CD4-positive, alpha-beta T cell treated with Interferon alpha-2 for 1 hour (primary cell): ENCODE measurements at regions not wholly inside any gene's neighbourhood (a gene's known extent, or its start where the extent isn't known, plus 50 kb on each side); places are given as distances from the start of the nearest gene placed in this dataset.

Experiments used
- DNase-seq, 2 donors: peaks; one replicate each; pipeline ENCODE4 v3.0.0-alpha.2; 2020 to 2022

DNA sequence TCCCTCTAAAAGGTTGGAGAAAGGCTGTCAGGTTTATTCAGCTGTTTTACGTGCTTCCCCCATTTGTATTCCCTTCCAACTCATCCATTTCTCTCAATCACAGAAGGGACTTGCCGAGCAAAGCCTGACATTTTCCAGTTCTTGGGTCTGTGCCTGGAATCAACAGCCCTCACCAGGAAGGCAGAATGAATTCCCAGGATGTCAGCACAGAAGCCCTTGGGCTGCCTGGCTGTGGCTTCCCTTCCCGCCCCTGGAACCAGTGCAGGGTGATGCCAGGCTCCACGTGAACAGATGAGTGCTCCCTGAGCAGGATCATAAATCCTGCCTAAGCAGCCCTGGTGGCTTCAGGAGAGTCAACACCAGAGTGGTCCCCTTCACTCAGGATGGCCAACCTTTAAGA is 86.1 kb upstream of the CD83 start:
- DNase-seq, result no peak

- no peak for DNase-seq
Measured at GRCh38 chr6:14035071-14035847, 82.3 kb upstream of the CD83 start.

- no peak for DNase-seq
Measured at GRCh38 chr6:14035874-14036273, 81.7 kb upstream of the CD83 start.

- no peak for DNase-seq
Measured at GRCh38 chr6:14036911-14037310, 80.7 kb upstream of the CD83 start.

DNA sequence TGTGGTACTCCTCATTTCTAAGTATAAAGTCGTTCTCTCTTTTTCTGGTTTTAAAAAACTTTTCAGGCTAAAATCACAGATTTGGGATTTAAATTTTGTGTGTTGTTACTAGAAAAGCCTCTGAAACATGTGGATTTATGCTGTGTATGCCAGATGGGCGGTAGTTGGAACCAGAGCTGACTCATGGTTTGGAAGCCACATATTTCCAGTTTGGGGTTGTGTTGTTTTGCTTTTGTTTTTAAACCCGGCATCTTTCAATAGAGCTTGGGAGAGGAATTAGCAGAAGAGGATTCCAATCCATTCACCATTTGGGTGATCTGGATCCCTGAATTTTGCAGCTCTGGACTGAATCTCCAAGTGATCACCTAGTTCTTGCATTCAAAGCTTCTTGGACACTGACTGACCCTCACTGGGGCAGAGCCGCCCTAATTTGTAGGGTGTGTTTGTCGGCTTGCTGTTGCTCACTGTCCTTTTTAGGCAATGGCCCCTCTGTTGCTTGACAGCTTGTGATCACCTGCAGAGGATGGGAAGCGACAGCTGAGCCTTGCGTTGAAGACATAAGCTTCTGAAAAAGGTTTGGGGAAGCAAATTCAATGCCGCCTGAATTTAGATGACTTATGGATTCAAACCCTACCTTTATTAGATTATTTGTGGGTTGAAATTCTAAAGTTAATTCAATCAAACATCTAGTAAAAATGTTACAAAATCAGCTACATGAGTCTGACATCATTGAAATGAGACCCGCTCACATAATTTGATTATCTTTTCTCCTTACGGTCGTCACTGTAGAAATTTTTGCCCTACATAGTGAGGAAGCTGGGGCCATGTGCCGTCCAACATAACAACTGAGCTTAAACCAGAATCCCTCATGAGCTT is 79.9 kb upstream of the CD83 start:
- DNase-seq, result no peak

DNA sequence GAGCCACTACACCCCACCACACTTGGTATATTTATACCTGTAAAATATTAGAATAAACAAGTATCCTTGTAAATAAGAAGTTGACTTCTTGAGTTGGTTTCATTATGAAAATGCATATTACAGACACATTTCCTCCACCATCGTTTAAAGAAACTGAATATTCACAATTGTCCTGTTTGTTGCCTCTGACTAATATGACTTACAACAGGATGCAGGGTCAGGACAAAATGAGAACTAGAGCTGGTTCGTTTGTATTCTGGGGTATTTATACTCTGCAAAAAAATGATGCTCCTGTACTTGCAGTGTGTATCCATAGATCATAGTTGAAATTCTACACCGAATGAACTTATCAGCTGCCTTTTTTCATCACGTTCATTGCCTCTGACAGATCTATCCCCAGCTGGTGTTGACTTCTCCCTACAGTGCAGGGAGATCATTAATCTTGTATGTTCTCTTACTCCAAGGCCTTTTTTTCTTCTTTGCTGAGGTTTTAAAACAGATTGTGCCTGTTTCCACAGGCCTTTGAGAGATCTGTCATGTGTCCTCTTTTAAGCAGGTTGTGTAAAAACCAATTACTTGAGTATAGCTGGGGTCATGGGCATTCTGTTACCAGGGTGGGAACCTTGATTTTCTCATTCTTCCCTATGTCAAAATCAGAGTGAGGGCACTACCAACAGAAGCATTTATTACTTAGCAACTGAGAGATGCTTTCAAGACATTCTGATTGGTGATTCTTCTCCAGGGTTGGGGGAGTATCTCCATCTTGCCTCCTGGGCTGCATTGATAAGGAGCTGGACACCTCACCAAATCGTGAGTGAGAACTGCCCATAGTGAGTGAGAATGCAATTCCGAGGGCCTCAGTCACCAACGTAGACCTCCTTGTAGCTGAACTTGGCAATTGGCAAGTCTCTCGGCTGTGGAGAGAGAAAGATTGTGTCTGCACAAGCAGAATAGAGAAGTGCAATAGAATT is 78.8 kb upstream of the CD83 start:
- DNase-seq, result no peak

GRCh38 chr6:14040042-14040441 is 77.5 kb upstream of the CD83 start:
- DNase-seq, result no peak

DNA sequence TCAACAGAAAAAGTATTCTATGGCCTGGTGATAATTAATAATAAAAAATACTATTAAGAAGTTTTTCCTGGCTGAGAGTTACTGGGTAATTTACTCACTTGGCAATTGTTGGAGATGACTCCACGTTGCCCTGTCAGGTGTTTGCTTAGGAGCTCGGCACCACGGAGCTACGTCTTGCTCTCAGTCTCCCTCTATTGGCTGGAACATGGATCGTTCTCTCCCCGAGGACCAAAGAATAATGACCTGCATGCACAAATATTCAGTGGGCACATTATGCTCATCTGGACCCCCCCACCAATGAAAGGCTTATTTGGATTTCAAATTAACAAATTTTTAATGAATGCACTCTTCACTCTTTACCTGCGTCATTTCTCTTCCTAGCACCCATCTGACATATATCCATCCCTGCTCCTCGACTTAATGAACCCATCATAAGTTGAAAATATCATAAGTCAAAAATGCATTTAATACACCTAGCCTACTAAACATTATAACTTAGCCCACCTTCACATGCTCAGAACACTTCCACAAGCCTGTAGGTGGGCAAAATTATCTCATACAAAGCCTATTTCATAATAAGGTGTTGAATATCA is 71.0 kb upstream of the CD83 start:
- peak; percentile 36 to 55 for DNase-seq

GRCh38 chr6:14047151-14047740 is 70.3 kb upstream of the CD83 start:
- no peak for DNase-seq

DNA sequence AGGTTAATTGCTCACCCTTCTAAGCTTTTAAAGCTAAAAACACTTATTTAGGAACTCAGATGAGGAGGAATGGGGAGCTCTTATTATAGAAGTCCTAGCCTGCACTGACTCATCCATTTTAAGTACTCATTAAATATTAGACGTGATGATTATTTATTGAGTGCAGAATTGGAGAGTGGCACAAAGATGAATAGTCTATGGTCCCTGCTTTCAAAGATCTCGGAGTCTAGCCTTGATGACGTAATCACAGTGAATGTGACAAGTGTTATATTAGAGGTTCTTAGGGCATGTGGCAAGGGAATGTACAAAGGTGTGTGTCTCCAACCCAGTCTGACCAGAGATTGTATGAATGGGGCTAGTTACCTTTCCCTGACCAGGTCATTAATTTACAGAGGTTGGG is 68.7 kb upstream of the CD83 start:
- DNase-seq, result no peak

DNA sequence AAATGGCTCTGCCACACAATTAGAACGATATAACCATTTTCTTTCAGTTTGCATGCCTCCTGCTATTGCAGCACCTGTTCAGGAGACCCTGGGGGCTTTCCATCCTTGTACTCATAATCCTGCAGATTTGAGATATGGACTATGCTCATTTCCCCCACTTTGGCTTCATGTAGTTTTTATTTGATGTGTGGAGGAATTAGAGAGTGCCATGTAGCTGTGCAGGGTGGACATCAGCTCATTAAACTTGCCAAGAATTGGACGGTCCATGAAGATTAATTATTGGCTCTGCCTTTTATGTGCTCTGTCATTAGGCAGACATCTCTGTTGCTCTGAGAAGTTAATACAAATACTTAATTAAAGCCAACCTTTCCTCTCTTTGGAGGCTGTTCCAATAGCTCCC is 66.2 kb upstream of the CD83 start:
- no peak for DNase-seq

GRCh38 chr6:14053811-14054210 is 63.8 kb upstream of the CD83 start:
- no peak for DNase-seq

GRCh38 chr6:14055541-14055940 is 62.0 kb upstream of the CD83 start:
- no peak for DNase-seq

- no peak for DNase-seq
Measured at GRCh38 chr6:14058029-14058695, 59.4 kb upstream of the CD83 start.

- DNase-seq, result no peak
Measured at GRCh38 chr6:14058735-14059134, 58.8 kb upstream of the CD83 start.

DNA sequence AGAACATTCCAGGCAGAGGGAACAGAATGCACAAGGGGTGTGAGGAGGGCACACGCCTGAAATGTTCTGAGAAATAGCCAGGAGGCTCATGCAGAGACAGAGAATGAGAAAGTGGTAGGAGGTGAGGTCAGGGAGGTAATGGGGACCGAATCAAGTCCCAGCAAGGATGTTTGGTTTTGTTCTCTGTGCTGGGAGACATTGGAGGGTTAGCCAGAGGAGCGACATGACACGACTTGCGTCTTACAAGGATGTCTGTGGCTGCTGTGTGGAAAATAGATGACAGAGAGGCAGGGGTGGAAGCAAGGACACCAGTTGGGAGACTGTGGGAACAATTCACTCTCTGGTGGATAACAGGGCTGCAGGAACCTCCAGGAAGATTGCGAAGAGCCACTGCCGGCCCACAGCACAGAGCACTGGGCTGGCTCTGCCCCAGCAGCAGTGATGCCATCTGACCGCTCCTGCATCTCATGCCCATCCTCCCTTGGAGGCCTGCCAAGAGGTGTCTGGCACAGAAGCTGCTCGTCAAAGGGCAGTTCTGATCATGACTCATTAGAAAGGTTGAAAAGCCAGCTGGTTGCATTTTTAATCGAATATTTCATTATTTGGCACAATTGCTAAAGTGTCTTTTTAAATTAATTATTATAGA is 57.7 kb upstream of the CD83 start:
- DNase-seq, result no peak

GRCh38 chr6:14060971-14061370 is 56.6 kb upstream of the CD83 start:
- no peak for DNase-seq

- DNase-seq, result no peak
Measured at GRCh38 chr6:14061643-14062042, 55.9 kb upstream of the CD83 start.

DNA sequence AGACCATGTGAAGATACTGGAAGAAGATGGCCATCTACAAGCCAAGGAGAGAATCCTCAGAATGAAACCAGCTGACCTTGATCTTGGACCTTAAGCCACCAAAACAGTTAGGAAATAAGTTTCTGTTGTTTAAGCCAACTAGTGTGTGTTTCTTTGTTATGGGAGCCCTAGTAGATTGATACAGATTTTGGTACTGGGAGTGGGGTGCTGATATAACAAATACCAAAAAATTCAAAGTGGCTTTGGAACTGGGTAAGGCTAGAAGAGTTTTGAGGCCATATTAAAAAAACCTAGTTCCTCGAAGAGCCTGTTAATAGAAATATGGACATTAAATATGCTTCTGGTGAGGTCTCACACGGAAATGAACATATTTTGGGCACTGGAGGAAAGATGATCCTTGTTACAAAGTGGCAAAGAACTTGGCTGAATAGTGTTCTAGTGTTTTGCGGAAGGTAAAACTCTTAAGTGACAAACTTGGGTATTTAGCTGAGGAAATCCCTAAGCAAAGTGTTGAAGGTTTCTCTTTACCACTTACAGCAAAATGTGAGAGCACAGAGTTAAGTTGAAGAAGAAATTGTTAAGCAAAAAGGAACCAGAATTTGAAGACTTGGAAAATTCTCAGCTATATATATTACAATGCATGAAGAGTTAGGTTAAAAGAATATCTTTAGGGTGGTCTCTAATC is 55.1 kb upstream of the CD83 start:
- no peak for DNase-seq

GRCh38 chr6:14063756-14064155 is 53.8 kb upstream of the CD83 start:
- DNase-seq, result no peak

- DNase-seq, result no peak
Measured at GRCh38 chr6:14065350-14065749, 52.2 kb upstream of the CD83 start.
